HepG2 (cell line): ENCODE measurements at regions not wholly inside any gene's neighbourhood (a gene's known extent, or its start where the extent isn't known, plus 50 kb on each side); places are given as distances from the start of the nearest gene placed in this dataset.

Experiments used
- ATAC-seq: fragments of 200-7000 bp; cut with Tn5 transposase; 3 replicates; pipeline ENCODE4 v1.9.1; 2020; ENCODE audit warnings: mild to moderate bottlenecking, moderate library complexity
- BruUV-seq: library from RNA; stranded (reverse); fragments of 400-500 nt; replicated peaks from 2 replicates; lab custom pipeline; 2021; lab: Mats Ljungman, UMichigan
- CTCF ChIA-PET: fragments of 300-600 bp; formaldehyde crosslinking; extraction: SDS; loops from one replicate; lab custom pipeline; 2021; ENCODE audit warnings: low total read pairs, inconsistent platforms, low intra/inter-chr PET ratio; lab: Yijun Ruan, JAX
- POLR2A ChIA-PET: fragments of 350-600 bp; sonication (Branson Sonifier 250); formaldehyde crosslinking; loops from one replicate; lab custom pipeline; 2020; ENCODE audit warnings: antibody characterized with exemption, inconsistent platforms; lab: Yijun Ruan, JAX
- DNase-seq: peaks from one replicate; pipeline ENCODE4 v3.0.0-alpha.2; 2015; ENCODE audit warnings: low spot score
- FAIRE-seq: peaks from 3 replicates; lab custom pipeline; 2011; peaks lifted over from hg19 to GRCh38; lab: Jason Lieb, UNC
- H2AFZ ChIP-seq: one replicate; pipeline ENCODE4 v1.6.1; 2011; ENCODE audit warnings: low read length, inconsistent platforms
- H3K27ac ChIP-seq: fragments of 300-600 bp; 3 replicates; pipeline ENCODE4 v1.8.0; 2011; ENCODE audit warnings: mixed run types, mild to moderate bottlenecking, mixed read lengths, low read length, inconsistent platforms; ENCODE audit not compliant: insufficient read depth; ENCODE audit errors: extremely low read length
- H3K27me3 ChIP-seq, 2 experiments: fragments of 200-600 bp in 1 of 2; 2 replicates in 1 of 2; 3 replicates in 1 of 2; pipeline versions ENCODE4 v1.6.0 to v1.8.0; 2011; ENCODE audit warnings: low read length in 2 of 2, mild to moderate bottlenecking in 2 of 2, moderate library complexity in 2 of 2, inconsistent platforms in 1 of 2; ENCODE audit not compliant: insufficient read depth in 2 of 2, control insufficient read depth in 1 of 2
- H3K36me3 ChIP-seq, 2 experiments: fragments of 200-600 bp in 1 of 2; replicated peaks in 1 of 2; 2 replicates in 1 of 2; 3 replicates in 1 of 2; pipeline versions ENCODE4 v1.5.1 to v1.8.0; 2011; ENCODE audit warnings: low read length in 2 of 2, inconsistent platforms in 1 of 2; ENCODE audit not compliant: insufficient read depth in 2 of 2, control insufficient read depth in 1 of 2
- H3K4me1 ChIP-seq: 2 replicates; pipeline ENCODE4 v1.5.1; 2012; ENCODE audit warnings: low read length, inconsistent platforms; ENCODE audit not compliant: insufficient read depth
- H3K4me2 ChIP-seq: 2 replicates; pipeline ENCODE4 v1.6.0; 2011; ENCODE audit warnings: low read depth, low read length, inconsistent platforms
- H3K4me3 ChIP-seq, 3 experiments: fragments of 200-600 bp in 1 of 3; sonication (generic), shearing (Covaris generic) in 1 of 3; replicated peaks in 1 of 3; 2 replicates each; pipeline ENCODE4 v1.5.1; 2011 to 2016; ENCODE audit warnings: low read length in 3 of 3, inconsistent platforms in 2 of 3, low read depth in 2 of 3, mild to moderate bottlenecking in 2 of 3, control low read depth in 1 of 3, mixed read lengths in 1 of 3; ENCODE audit not compliant: insufficient read depth in 1 of 3
- H3K79me2 ChIP-seq: one replicate; pipeline ENCODE4 v1.6.1; 2011; ENCODE audit warnings: low read length, inconsistent platforms; ENCODE audit not compliant: insufficient read depth
- H3K9ac ChIP-seq: 2 replicates; pipeline ENCODE4 v1.6.0; 2011; ENCODE audit warnings: mild to moderate bottlenecking, low read depth, low read length, inconsistent platforms; ENCODE audit not compliant: insufficient read depth
- H3K9me3 ChIP-seq: 2 replicates; pipeline ENCODE4 v1.5.1; 2012; ENCODE audit warnings: mild to moderate bottlenecking, low read length
- H4K20me1 ChIP-seq: 2 replicates; pipeline ENCODE4 v1.6.0; 2011; ENCODE audit warnings: inconsistent platforms, mild to moderate bottlenecking, low read length, moderate library complexity; ENCODE audit not compliant: insufficient read depth
- BRD4 ChIP-seq: sonication (generic); formaldehyde crosslinking; IDR thresholded peaks from 2 replicates; pipeline ENCODE4 v1.4.0; 2020; ENCODE audit warnings: missing genetic modification reagents
- KDM3A ChIP-seq: IDR thresholded peaks from 2 replicates; pipeline ENCODE4 v1.6.1; 2018; ENCODE audit warnings: low read depth, missing compliant biosample characterization
- KLF6 ChIP-seq: IDR thresholded peaks from 2 replicates; pipeline ENCODE4 v1.8.0; 2016; ENCODE audit warnings: missing biosample characterization, missing genetic modification reagents
- SMC3 ChIP-seq: IDR thresholded peaks from 2 replicates; pipeline ENCODE4 v1.6.1; 2011; ENCODE audit warnings: low read length, improper control_type of control experiment
- ZNF232 ChIP-seq: sonication (generic); formaldehyde crosslinking; IDR thresholded peaks from 2 replicates; pipeline ENCODE4 v1.4.0; 2020; ENCODE audit warnings: missing genetic modification reagents, borderline replicate concordance
- ZNF687 ChIP-seq: sonication (generic); formaldehyde crosslinking; IDR thresholded peaks from 2 replicates; pipeline ENCODE4 v1.5.1; 2020; ENCODE audit warnings: mild to moderate bottlenecking, missing genetic modification reagents, moderate library complexity
- ZNF776 ChIP-seq: sonication (generic); formaldehyde crosslinking; IDR thresholded peaks from 2 replicates; pipeline ENCODE4 v1.4.0; 2020; ENCODE audit warnings: mild to moderate bottlenecking, missing genetic modification reagents
- in situ Hi-C: cut with HindIII; loops from 2 replicates; pipeline ENCODE4 v1.10.0; 2017; ENCODE audit warnings: low pct_unique_long_range_greater_than_20kb; ENCODE audit not compliant: extremely low pct_ligation_motif_present
- intact Hi-C: fragments of 100-400 bp; cut with micrococcal nuclease; formaldehyde crosslinking; loops from one replicate; pipeline ENCODE4 v1.10.0; 2022; ENCODE audit not compliant: unreplicated experiment
- TF ChIP-seq, protein P1 (sequence below): sonication (generic); formaldehyde crosslinking; IDR thresholded peaks from 2 replicates; pipeline ENCODE4 v1.4.0; 2020; ENCODE audit warnings: missing genetic modification reagents

DNA sequence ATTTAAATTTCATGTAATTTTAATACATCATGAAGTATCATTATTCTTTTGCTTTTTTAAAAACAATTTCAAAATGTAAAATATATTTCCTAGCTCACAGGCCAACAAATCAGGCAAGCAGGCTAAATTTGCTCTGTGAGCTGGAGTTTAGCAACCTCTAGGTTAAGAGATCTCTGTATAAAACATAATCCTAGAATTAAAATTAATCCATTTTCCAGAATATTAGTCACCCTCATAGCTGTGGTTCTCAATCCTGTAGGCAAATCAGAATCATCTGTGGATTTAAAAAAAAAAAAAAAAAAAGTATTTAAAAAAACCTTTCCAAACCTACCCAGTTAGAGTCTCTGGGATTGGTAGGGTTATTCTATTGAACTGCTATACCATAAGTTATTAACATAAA lies 209.7 kb downstream of the MINAR1 start:
- Histone ChIP-seq H3K4me1 (peaks cover 8% of the 10 kb centered on the region), H3K27me3 (no peaks in the 10 kb centered on the region), H3K79me2 (no peaks in the 10 kb centered on the region), H4K20me1 (no peaks in the 10 kb centered on the region), H2AFZ (no peak overlapping the region), H3K9ac (no peak overlapping the region), H3K4me2 (no peak overlapping the region), H3K36me3 (no peaks in the 10 kb centered on the region), H3K27ac (no peak overlapping the region), H3K4me3 (no peak overlapping the region), H3K9me3 (no peaks in the 10 kb centered on the region)
- in situ Hi-C loops (no loop called here), intact Hi-C loops (no loop called here)
- FAIRE-seq: no peak
- no peak for TF ChIP-seq KDM3A (CRISPR knock-in tag)
- TF ChIP-seq ZNF687 (CRISPR knock-in tag): no peak
- no peak for TF ChIP-seq SMC3
- no peak for TF ChIP-seq BRD4 (CRISPR knock-in tag)
- no peak for TF ChIP-seq ZNF776
- TF ChIP-seq ZNF232: no peak
- TF ChIP-seq KLF6: no peak
- TF ChIP-seq, protein P1, sequence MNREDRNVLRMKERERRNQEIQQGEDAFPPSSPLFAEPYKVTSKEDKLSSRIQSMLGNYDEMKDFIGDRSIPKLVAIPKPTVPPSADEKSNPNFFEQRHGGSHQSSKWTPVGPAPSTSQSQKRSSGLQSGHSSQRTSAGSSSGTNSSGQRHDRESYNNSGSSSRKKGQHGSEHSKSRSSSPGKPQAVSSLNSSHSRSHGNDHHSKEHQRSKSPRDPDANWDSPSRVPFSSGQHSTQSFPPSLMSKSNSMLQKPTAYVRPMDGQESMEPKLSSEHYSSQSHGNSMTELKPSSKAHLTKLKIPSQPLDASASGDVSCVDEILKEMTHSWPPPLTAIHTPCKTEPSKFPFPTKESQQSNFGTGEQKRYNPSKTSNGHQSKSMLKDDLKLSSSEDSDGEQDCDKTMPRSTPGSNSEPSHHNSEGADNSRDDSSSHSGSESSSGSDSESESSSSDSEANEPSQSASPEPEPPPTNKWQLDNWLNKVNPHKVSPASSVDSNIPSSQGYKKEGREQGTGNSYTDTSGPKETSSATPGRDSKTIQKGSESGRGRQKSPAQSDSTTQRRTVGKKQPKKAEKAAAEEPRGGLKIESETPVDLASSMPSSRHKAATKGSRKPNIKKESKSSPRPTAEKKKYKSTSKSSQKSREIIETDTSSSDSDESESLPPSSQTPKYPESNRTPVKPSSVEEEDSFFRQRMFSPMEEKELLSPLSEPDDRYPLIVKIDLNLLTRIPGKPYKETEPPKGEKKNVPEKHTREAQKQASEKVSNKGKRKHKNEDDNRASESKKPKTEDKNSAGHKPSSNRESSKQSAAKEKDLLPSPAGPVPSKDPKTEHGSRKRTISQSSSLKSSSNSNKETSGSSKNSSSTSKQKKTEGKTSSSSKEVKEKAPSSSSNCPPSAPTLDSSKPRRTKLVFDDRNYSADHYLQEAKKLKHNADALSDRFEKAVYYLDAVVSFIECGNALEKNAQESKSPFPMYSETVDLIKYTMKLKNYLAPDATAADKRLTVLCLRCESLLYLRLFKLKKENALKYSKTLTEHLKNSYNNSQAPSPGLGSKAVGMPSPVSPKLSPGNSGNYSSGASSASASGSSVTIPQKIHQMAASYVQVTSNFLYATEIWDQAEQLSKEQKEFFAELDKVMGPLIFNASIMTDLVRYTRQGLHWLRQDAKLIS (CRISPR knock-in tag): no peak
- CTCF ChIA-PET: no interaction called here
- POLR2A ChIA-PET: no interaction called here
- no TSS peak for BruUV-seq
- no peak for ATAC-seq
- no peak for DNase-seq
